Fibroblast of skin of left quadriceps (primary cell): ENCODE measurements at regions not wholly inside any gene's neighbourhood (a gene's known extent, or its start where the extent isn't known, plus 50 kb on each side); places are given as distances from the start of the nearest gene placed in this dataset.
"Not testable (repeated sequence)": the region's sequence is repeated elsewhere in the genome, so short reads cannot be mapped to it uniquely, and the experiment has no call there.

ENCODE experiments used
- DNase-seq, 2 experiments: peaks; one replicate each; pipeline ENCODE4 v3.0.0-alpha.2; 2013; ENCODE audit warnings: low read depth in 2 of 2

- peak; percentile 59 to 63 for DNase-seq
Measured at GRCh38 chr17:71828182-71828596, 292.6 kb upstream of the SOX9 start.

- DNase-seq, result no peak
Measured at GRCh38 chr17:71830866-71831265, 290.0 kb upstream of the SOX9 start.

- DNase-seq, result no peak
Measured at GRCh38 chr17:71842986-71843385, 277.8 kb upstream of the SOX9 start.

- no peak for DNase-seq
Measured at GRCh38 chr17:71845337-71845736, 275.5 kb upstream of the SOX9 start.

GRCh38 chr17:71846561-71847110, 274.2 kb upstream of the SOX9 start:
- DNase-seq, result no peak

GRCh38 chr17:71849783-71850768, 270.7 kb upstream of the SOX9 start:
- no peak for DNase-seq

- DNase-seq, result no peak
Measured at GRCh38 chr17:71850812-71851211, 270.0 kb upstream of the SOX9 start.

GRCh38 chr17:71855010-71855409, 265.8 kb upstream of the SOX9 start:
- DNase-seq, result no peak

GRCh38 chr17:71864755-71865154, 256.1 kb upstream of the SOX9 start:
- no peak for DNase-seq

- no peak for DNase-seq
Measured at GRCh38 chr17:71866095-71866494, 254.7 kb upstream of the SOX9 start.

GRCh38 chr17:71869293-71869692, 251.5 kb upstream of the SOX9 start:
- DNase-seq, result no peak

- DNase-seq, result no peak
Measured at GRCh38 chr17:71869841-71870545, 250.8 kb upstream of the SOX9 start.

- no peak for DNase-seq
Measured at GRCh38 chr17:71870546-71870862, 250.3 kb upstream of the SOX9 start.

GRCh38 chr17:71872843-71873485, 247.9 kb upstream of the SOX9 start:
- no peak for DNase-seq

- DNase-seq, result not testable (repeated sequence)
Measured at GRCh38 chr17:71874773-71875172, 246.0 kb upstream of the SOX9 start.

- DNase-seq, result no peak
Measured at GRCh38 chr17:71878271-71878670, 242.5 kb upstream of the SOX9 start.

- DNase-seq, result no peak
Measured at GRCh38 chr17:71878998-71879397, 241.8 kb upstream of the SOX9 start.

- no peak for DNase-seq
Measured at GRCh38 chr17:71881041-71881440, 239.8 kb upstream of the SOX9 start.

GRCh38 chr17:71881581-71881980, 239.2 kb upstream of the SOX9 start:
- DNase-seq, result no peak

- no peak for DNase-seq
Measured at GRCh38 chr17:71883258-71883657, 237.6 kb upstream of the SOX9 start.

- no peak for DNase-seq
Measured at GRCh38 chr17:71883845-71884244, 237.0 kb upstream of the SOX9 start.

- DNase-seq, result no peak
Measured at GRCh38 chr17:71885662-71886061, 235.2 kb upstream of the SOX9 start.
